HG03108 (cell line): ENCODE measurements at regions not wholly inside any gene's neighbourhood (a gene's known extent, or its start where the extent isn't known, plus 50 kb on each side); places are given as distances from the start of the nearest gene placed in this dataset.
A peak's percentile ranks its signal among the peaks of the same experiment; 100 is the strongest.

ENCODE experiments used
- ATAC-seq: cut with Tn5 transposase; IDR thresholded peaks from one replicate; pipeline ENCODE4 v1.9.1; 2021; ENCODE audit warnings: moderate library complexity; ENCODE audit not compliant: unreplicated experiment

- ATAC-seq, result peak; percentile 100
Observed at GRCh38 chr4:124018383-124019317, 622.1 kb downstream of the SPRY1 start.

- ATAC-seq, result no peak
Observed at GRCh38 chr4:124019749-124020549, 623.4 kb downstream of the SPRY1 start.

GRCh38 chr4:124025000-124025399, 628.4 kb downstream of the SPRY1 start:
- ATAC-seq, result no peak

GRCh38 chr4:124025428-124025827, 628.8 kb downstream of the SPRY1 start:
- no peak for ATAC-seq

GRCh38 chr4:124028182-124028581, 631.6 kb downstream of the SPRY1 start:
- no peak for ATAC-seq

GRCh38 chr4:124030147-124030546, 633.6 kb downstream of the SPRY1 start:
- no peak for ATAC-seq

- ATAC-seq, result no peak
Observed at GRCh38 chr4:124032035-124032434, 635.4 kb downstream of the SPRY1 start.

GRCh38 chr4:124035364-124036041, 638.9 kb downstream of the SPRY1 start:
- no peak for ATAC-seq

GRCh38 chr4:124037236-124037635, 640.6 kb downstream of the SPRY1 start:
- no peak for ATAC-seq

- no peak for ATAC-seq
Observed at GRCh38 chr4:124044330-124044729, 647.7 kb downstream of the SPRY1 start.

GRCh38 chr4:124044867-124045266, 648.3 kb downstream of the SPRY1 start:
- ATAC-seq, result no peak

- no peak for ATAC-seq
Observed at GRCh38 chr4:124046190-124046589, 649.6 kb downstream of the SPRY1 start.

GRCh38 chr4:124053872-124054538, 657.4 kb downstream of the SPRY1 start:
- no peak for ATAC-seq

GRCh38 chr4:124055336-124055735, 657.2 kb downstream of the ANKRD50 start:
- no peak for ATAC-seq

GRCh38 chr4:124055896-124056295, 656.6 kb downstream of the ANKRD50 start:
- no peak for ATAC-seq

- no peak for ATAC-seq
Observed at GRCh38 chr4:124060261-124060918, 652.1 kb downstream of the ANKRD50 start.

- no peak for ATAC-seq
Observed at GRCh38 chr4:124061413-124061812, 651.1 kb downstream of the ANKRD50 start.

- no peak for ATAC-seq
Observed at GRCh38 chr4:124065422-124065821, 647.1 kb downstream of the ANKRD50 start.

GRCh38 chr4:124065936-124066335, 646.6 kb downstream of the ANKRD50 start:
- ATAC-seq, result no peak

GRCh38 chr4:124066595-124066994, 645.9 kb downstream of the ANKRD50 start:
- ATAC-seq, result no peak
